ENCODE measurements at regions not wholly inside any gene's neighbourhood (a gene's known extent, or its start where the extent isn't known, plus 50 kb on each side); places are given as distances from the start of the nearest gene placed in this dataset.

DNA sequence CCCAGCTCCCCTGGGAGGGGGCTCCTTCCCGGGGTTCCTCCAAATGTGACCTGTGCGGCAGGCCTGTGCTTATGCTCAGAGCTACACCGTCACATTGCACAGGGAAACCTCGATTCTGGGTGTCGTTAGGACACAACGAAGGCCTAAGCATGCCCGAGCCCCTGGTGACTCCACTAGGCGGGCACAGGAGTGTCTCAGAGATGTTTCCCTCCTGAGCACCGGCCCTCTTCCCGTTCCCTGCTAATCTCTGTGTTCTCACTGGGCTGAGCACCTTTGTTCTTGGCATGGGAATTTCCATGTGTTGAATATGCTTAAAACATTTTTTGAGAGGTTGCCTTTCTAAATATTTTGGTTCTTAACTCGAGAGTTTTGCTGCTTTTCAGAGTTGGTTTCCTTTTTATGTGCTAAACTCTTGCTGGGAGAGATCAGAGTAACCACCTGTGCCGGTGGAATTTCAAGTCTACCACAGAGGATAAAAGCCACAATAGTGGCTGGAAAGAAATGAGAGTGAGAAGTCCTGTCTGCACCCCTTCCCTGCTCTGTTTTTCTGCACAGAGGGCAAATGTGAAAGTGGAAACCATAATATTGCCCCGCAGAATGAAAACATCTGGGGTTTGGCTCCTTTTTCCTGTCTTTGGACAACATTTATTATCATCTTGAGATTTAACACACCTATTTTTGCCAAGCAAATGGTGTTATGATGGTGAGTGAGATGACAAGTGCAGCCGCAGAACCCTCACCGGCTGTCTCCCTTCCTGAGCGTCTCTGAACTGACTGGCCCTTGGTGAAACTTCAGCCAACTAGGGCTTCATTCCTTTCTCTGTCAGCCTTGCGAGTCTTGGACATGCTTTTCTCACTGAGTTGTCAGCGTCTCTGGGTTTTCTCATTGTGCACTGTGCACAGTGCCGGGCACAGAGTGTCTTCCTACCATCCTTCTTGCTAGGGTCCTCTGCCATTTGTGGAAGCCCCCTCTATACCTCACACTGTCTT, 154.1 kb downstream of the VAPA start:
- no peak for TF ChIP-seq POLR2A (IDR thresholded peaks at IDR 0.05)
- TF ChIP-seq, protein P1, sequence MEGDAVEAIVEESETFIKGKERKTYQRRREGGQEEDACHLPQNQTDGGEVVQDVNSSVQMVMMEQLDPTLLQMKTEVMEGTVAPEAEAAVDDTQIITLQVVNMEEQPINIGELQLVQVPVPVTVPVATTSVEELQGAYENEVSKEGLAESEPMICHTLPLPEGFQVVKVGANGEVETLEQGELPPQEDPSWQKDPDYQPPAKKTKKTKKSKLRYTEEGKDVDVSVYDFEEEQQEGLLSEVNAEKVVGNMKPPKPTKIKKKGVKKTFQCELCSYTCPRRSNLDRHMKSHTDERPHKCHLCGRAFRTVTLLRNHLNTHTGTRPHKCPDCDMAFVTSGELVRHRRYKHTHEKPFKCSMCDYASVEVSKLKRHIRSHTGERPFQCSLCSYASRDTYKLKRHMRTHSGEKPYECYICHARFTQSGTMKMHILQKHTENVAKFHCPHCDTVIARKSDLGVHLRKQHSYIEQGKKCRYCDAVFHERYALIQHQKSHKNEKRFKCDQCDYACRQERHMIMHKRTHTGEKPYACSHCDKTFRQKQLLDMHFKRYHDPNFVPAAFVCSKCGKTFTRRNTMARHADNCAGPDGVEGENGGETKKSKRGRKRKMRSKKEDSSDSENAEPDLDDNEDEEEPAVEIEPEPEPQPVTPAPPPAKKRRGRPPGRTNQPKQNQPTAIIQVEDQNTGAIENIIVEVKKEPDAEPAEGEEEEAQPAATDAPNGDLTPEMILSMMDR (IDR thresholded peaks at IDR 0.05): no peak
